ENCODE measurements at regions not wholly inside any gene's neighbourhood (a gene's known extent, or its start where the extent isn't known, plus 50 kb on each side); places are given as distances from the start of the nearest gene placed in this dataset.

- no peak for DNase-seq (ENCODE audit: low read depth)
Measured at GRCh38 chr6:22067671-22068070, 229.2 kb downstream of the PRL start.

- DNase-seq (ENCODE audit: low read depth), result no peak
Measured at GRCh38 chr6:22068561-22069305, 228.1 kb downstream of the PRL start.

GRCh38 chr6:22069306-22069800 lies 227.5 kb downstream of the PRL start:
- no peak for DNase-seq (ENCODE audit: low read depth)

GRCh38 chr6:22071270-22072041 lies 225.4 kb downstream of the PRL start:
- DNase-seq (ENCODE audit: low read depth), result no peak

- DNase-seq (ENCODE audit: low read depth), result no peak
Measured at GRCh38 chr6:22072949-22073348, 223.9 kb downstream of the PRL start.

GRCh38 chr6:22073516-22074198 lies 223.2 kb downstream of the PRL start:
- DNase-seq (ENCODE audit: low read depth), result no peak

GRCh38 chr6:22078288-22078687 lies 218.5 kb downstream of the PRL start:
- DNase-seq (ENCODE audit: low read depth), result no peak

GRCh38 chr6:22078802-22079545 lies 217.9 kb downstream of the PRL start:
- no peak for DNase-seq (ENCODE audit: low read depth)

GRCh38 chr6:22079783-22080182 lies 217.1 kb downstream of the PRL start:
- DNase-seq (ENCODE audit: low read depth), result no peak

GRCh38 chr6:22081709-22082108 lies 215.1 kb downstream of the PRL start:
- DNase-seq (ENCODE audit: low read depth), result no peak

- DNase-seq (ENCODE audit: low read depth), result no peak
Measured at GRCh38 chr6:22082218-22082617, 214.6 kb downstream of the PRL start.

GRCh38 chr6:22083119-22083518 lies 213.7 kb downstream of the PRL start:
- DNase-seq (ENCODE audit: low read depth), result no peak

- no peak for DNase-seq (ENCODE audit: low read depth)
Measured at GRCh38 chr6:22087960-22088706, 208.7 kb downstream of the PRL start.

- no peak for DNase-seq (ENCODE audit: low read depth)
Measured at GRCh38 chr6:22091424-22091948, 205.3 kb downstream of the PRL start.

GRCh38 chr6:22095836-22096235 lies 201.0 kb downstream of the PRL start:
- no peak for DNase-seq (ENCODE audit: low read depth)

GRCh38 chr6:22098601-22099031 lies 198.2 kb downstream of the PRL start:
- DNase-seq (ENCODE audit: low read depth), result no peak

GRCh38 chr6:22099231-22099630 lies 197.6 kb downstream of the PRL start:
- no peak for DNase-seq (ENCODE audit: low read depth)

GRCh38 chr6:22099923-22100322 lies 196.9 kb downstream of the PRL start:
- no peak for DNase-seq (ENCODE audit: low read depth)

GRCh38 chr6:22101163-22101562 lies 195.7 kb downstream of the PRL start:
- DNase-seq (ENCODE audit: low read depth), result no peak

GRCh38 chr6:22102671-22103070 lies 194.2 kb downstream of the PRL start:
- no peak for DNase-seq (ENCODE audit: low read depth)

- no peak for DNase-seq (ENCODE audit: low read depth)
Measured at GRCh38 chr6:22106451-22106850, 190.4 kb downstream of the PRL start.

Measured in stimulated activated CD8-positive, alpha-beta memory T cell treated with anti-CD3 and anti-CD28 coated beads, Interleukin-12 subunit alpha, Interleukin-12 subunit beta, amount 100 ng/mL, for 4 hours (primary cell).